NCI-H82 treated with DMSO at 0.1 percent for 48 hours (cell line): ENCODE measurements at regions not wholly inside any gene's neighbourhood (a gene's known extent, or its start where the extent isn't known, plus 50 kb on each side); places are given as distances from the start of the nearest gene placed in this dataset.
"Not testable (repeated sequence)": the region's sequence is repeated elsewhere in the genome, so short reads cannot be mapped to it uniquely, and the experiment has no call there.

ENCODE experiments used
- DNase-seq: peaks from one replicate; lab custom pipeline; 2025; ENCODE audit not compliant: unreplicated experiment; lab: John Stamatoyannopoulos, UW

DNA sequence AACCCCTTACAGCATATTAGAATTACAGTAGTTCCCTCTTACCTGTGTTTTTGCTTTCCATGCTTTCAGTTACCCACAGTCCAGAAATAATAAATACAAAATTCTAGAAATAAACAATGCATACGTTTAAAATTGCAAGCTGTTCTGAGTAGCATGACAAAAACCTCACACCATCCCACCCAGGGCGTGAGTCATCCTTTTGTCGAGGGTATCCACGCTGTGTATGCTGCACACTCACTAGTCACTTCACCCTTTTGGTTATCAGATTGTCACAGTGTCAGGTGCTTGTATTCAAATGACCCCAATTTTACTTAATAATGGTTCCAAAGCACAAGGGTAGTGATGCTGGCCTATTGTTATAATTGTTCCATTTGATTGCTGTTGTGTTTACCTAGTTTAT lies 72.5 kb upstream of the P3H2 start:
- no peak for DNase-seq

DNA sequence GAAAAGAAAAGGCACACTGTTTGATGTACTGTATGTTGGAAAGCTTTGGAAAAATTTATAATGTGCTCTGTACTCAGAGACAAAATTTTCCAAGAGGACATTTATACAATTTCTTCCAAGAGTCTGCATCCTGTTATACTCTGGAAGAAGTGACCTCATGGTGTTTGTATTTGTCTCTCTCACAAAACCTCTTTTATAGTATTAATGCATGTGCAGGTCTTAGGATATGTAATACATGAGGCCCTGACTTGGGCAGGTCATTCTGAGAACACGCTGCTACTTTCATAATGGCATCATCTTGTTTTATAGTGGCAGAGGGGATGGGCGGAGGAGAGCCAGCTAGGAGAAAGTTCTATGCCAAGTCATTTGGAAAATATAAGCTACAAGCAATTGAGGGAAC lies 72.0 kb upstream of the P3H2 start:
- DNase-seq = no peak

DNA sequence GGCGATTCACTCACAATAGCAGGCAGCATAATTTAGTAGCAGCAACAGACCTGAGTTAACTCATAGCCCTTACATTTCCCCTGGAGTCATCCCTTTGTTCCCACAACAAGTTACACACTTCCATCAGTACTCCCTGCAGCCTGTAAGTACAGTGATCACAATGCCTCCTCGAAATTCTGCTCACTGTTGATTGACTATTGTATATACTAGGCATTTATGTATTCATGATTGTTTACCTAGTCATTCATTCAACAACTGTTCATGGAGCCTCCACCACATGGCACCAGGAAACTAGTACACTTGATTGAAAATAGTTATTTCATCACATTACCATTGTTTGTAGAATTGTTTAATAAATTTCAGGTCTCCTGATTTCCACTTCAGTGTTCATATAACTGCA lies 71.4 kb upstream of the P3H2 start:
- DNase-seq = no peak

DNA sequence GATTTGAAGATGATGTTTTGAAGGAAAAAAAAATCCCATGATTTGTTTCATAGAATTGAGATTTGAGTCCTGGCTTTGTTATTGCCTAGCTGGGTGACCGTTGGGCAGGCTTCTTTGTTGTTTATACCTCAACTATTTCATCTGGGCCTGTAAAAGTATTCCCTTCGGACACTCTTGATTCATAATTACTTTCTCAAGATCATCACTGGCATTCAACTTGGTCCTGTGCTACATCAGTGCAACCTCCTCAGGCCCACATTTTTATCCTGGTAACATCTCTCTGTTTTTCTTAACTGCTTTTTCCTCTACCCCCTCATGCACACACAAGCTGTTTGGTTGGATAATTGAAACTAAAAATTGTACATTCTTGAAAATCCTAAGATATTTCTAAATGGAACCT lies 67.5 kb upstream of the P3H2 start:
- no peak for DNase-seq

DNA sequence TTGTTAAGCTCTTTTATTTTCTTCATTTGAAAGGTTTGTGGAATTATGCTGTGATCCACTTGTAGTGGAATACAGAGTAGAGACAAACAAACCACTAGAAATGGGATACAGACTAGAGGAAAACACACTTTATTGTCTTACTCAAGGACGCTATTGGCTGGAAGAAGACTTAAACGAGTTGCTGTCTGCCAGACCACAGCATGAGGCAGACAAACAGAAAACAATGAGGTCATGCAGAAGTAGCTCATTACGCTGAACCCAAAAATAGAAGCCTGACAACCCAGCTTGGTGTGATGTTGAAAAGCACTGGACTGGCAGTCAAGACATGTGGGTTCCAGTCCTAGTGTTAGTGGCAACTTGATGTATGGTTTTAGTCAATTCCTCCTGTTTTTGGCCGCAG lies 62.4 kb upstream of the P3H2 start:
- no peak for DNase-seq

DNA sequence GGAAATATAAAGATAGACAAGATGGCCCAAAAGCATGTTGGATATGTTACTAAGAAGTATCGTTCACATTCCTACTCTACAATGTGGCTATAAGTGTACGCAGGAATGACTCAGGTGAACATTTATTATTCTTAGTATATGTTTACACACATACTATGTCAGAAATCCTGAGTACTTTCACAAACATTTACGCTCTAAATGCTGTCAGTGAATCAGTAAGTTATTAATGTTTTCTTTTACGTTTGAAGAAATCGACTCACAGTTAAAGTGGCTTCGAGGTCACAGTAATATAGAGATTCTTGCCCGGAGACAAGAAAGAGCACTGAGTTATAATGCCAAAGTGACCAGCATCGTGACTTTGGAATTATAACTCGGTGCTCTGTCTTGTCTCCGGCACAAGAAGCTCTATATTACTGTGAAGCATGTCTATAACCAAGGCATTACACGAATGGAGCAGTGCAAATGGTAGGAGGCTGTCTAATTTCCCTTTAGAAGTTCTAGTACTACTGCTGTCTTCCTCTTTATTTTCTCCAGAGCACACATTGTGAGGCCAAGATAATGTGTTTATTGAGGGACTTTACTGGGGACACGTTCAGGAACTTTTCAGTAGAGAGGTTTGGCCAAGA lies 61.8 kb upstream of the P3H2 start:
- DNase-seq = no peak

DNA sequence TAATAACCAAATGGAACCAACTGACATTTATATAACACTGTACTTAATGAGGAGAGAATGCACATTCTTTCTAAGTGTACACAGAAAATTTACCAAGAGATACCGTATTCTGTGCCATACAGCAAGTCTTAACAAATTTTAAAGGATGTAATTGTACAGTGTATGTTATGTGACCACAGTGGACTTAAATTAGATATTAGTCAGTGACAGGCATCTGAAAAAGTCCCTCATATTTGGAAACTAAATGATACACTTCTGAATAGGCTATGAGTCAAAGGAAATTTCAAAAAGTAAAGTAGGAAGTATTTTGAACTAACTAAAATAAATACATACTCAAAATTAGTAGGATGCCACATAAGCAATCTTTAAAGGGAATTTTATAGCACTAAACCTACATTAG lies 59.6 kb upstream of the P3H2 start:
- DNase-seq = no peak

DNA sequence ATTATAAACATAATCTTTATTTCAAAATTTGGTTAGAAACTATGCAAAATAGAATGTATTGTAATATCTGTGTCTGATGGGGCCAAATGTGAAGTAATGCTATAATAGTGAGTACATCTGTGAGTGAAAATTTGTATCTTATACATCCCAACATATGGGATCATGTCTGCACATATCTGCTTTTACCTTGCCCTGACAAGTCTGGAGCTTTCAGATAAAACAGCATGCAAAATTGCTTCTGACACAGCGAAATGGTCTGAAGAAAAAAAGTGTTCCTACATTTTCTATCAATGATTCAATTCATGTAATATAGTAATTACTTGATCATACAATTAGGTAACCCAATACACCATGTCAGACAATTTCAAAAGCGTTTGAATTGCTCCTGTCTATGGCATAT lies 58.1 kb upstream of the P3H2 start:
- no peak for DNase-seq

DNA sequence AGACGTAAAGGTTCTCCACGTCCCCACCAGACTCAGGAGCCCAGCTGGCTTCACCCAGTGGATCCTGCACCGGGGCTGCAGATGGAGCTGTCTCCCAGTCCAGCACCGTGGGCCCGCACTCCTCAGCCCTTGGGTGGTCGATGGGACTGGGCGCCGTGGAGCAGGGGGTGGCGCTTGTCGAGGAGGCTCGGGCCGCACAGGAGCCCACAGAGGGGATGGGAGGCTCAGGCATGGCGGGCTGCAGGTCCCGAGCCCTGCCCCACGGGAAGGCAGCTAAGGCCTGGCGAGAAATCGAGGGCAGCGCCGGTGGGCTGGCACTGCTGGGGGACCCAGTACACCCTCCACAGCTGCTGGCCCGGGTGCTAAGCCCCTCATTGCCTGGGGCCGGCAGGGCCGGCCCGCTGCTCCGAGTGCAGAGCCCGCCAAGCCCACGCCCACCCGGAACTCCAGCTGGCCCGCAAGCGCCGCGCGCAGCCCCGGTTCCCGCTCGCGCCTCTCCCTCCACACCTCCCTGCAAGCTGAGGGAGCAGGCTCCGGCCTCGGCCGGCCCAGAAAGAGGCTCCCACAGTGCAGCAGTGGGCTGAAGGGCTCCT lies 56.3 kb upstream of the P3H2 start:
- not testable (repeated sequence) for DNase-seq

DNA sequence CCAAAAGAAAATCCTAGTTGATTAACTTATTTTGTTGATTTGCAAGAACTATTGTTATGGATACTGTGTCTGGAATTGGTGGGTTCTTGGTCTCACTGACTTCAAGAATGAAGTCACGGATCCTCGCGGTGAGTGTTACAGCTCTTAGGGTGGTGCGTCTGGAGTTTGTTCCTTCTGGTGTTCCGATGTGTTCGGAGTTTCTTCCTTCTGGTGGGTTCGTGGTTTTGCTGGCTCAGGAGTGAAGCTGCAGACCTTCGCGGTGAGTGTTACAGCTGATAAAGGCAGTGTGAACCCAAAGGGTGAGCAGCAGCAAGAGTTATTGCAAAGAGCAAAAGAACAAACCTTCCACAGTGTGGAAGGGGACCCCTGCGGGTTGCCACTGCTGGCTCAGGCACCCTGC lies 55.4 kb upstream of the P3H2 start:
- not testable (repeated sequence) for DNase-seq

DNA sequence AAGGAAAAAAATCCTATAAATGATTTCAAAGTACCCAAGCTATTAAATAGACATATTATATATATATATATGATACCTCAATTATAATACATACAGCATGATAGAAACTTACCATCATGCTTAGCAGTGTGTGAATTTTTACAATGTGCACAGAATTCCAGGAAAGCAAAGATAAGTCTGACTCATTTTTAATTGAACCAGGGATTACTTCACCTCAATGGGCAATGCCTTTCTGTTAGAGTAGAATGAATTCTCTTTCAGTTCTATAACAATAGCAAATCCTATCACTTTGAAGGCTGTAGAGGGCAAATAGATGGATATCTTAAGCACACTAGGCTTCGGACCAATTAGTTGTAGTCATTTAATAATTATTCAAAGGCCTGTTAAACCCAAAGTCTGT lies 54.8 kb upstream of the P3H2 start:
- DNase-seq = no peak

DNA sequence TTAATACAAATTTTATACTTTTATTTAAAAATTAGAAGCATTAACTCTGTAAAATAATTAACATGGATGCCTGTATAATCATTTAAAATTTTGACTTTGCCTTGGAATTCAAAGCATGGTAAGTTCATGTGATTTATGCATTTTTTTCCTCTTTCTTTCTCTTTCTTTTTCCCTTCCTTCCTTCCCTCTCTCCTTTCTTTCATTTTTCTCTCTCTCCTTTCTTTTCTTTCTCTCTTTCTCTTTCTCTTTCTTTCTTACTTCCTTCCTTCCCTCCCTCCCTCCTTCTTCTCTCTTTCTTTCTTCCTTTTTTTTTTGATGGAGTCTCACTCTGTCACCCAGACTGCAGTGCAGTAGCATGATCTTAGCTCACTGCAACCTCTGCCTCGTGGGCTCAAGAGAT lies 53.8 kb upstream of the P3H2 start:
- DNase-seq = no peak

DNA sequence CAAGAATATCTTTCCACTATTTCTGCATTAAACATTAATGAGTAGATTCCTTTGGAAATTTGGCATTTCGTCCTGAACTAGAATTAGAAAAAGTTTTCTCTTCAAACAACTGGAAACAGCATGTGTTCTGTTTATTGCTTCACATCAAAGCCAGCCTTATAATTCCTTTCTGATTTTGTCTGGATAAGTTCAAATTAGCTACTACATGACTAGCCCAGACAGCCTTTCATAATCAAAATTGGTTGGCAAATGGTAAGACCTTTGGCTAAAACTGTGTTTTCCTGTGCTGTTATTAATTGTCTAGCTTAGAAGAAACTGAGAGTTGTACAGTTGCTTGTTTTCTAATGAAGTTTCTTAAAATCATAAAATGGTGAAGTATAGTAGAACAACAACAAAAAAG lies 52.7 kb upstream of the P3H2 start:
- DNase-seq = no peak

DNA sequence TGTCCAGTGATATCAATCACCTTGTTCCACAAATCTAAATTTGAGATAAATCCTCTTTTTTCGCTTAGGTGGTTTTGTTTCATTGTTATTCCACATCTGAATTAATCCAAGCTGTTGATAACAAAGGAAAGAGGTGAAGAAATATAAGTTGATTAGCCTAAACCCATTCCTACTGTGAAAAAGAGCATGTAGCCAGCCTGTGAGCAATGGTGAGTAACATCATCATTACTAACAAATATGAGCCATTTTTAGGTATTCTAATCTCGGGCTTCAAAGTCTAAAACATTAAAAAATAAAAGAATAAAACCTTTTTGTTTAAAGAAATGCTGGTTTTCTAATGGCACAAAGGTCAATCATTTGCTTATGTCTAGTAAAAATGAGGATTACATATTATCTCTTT lies 52.1 kb upstream of the P3H2 start:
- no peak for DNase-seq
